GM12865 (cell line): ENCODE measurements at regions not wholly inside any gene's neighbourhood (a gene's known extent, or its start where the extent isn't known, plus 50 kb on each side); places are given as distances from the start of the nearest gene placed in this dataset.
A peak's percentile ranks its signal among the peaks of the same experiment; 100 is the strongest.

Experiments
- DNase-seq: peaks from one replicate; pipeline ENCODE4 v3.0.0; 2010; ENCODE audit warnings: low read depth
- H3K4me3 ChIP-seq: 2 replicates; pipeline ENCODE4 v1.5.1; 2011; ENCODE audit warnings: mild to moderate bottlenecking, low read depth, low read length, control low read depth
- CTCF ChIP-seq: IDR thresholded peaks from 2 replicates; pipeline ENCODE4 v1.5.1; 2011; ENCODE audit warnings: low read length, control low read depth, low read depth, inconsistent platforms; ENCODE audit not compliant: insufficient read depth; ENCODE audit errors: missing control alignments

GRCh38 chr9:82184524-82184923, 196.0 kb downstream of the SPATA31D1 start:
- TF ChIP-seq CTCF, result no peak

GRCh38 chr9:82188817-82189216, 200.2 kb downstream of the SPATA31D1 start:
- no peak overlapping the region for H3K4me3 ChIP-seq
- no peak for TF ChIP-seq CTCF
- DNase-seq, result peak; percentile 6

More at GRCh38 chr9:82184524-82184923, 196.0 kb downstream of the SPATA31D1 start:
- peak; percentile 60 for DNase-seq
- no peak overlapping the region for H3K4me3 ChIP-seq

- H3K4me3 ChIP-seq, result no peak overlapping the region
- TF ChIP-seq CTCF, result no peak
- DNase-seq, result no peak
Measured at GRCh38 chr9:82191082-82191770, 202.7 kb downstream of the SPATA31D1 start.

GRCh38 chr9:82192211-82192610, 203.6 kb downstream of the SPATA31D1 start:
- DNase-seq, result no peak
- no peak overlapping the region for H3K4me3 ChIP-seq
- no peak for TF ChIP-seq CTCF

GRCh38 chr9:82196622-82197441, 208.3 kb downstream of the SPATA31D1 start:
- DNase-seq, result no peak
- no peak overlapping the region for H3K4me3 ChIP-seq
- TF ChIP-seq CTCF, result no peak

- no peak for DNase-seq
- H3K4me3 ChIP-seq, result no peak overlapping the region
- TF ChIP-seq CTCF, result no peak
Measured at GRCh38 chr9:82201196-82201595, 212.6 kb downstream of the SPATA31D1 start.
